OCI-LY1 (cell line): ENCODE measurements at regions not wholly inside any gene's neighbourhood (a gene's known extent, or its start where the extent isn't known, plus 50 kb on each side); places are given as distances from the start of the nearest gene placed in this dataset.

Experiments
- EZH2 ChIP-seq: fragments of 200-600 bp; sonication (generic), shearing (Covaris generic); IDR thresholded peaks from 2 replicates; pipeline ENCODE4 v1.8.0; 2017; ENCODE audit warnings: borderline replicate concordance, mixed run types, mild to moderate bottlenecking, antibody characterized with exemption, low read length, moderate library complexity, mixed read lengths
- TF ChIP-seq, protein P1 (sequence below): fragments of 200-600 bp; sonication (generic), shearing (Covaris generic); IDR thresholded peaks from 2 replicates; pipeline ENCODE4 v1.5.1; 2017; ENCODE audit warnings: mild to moderate bottlenecking, antibody characterized with exemption, low read length, moderate library complexity, mixed read lengths

DNA sequence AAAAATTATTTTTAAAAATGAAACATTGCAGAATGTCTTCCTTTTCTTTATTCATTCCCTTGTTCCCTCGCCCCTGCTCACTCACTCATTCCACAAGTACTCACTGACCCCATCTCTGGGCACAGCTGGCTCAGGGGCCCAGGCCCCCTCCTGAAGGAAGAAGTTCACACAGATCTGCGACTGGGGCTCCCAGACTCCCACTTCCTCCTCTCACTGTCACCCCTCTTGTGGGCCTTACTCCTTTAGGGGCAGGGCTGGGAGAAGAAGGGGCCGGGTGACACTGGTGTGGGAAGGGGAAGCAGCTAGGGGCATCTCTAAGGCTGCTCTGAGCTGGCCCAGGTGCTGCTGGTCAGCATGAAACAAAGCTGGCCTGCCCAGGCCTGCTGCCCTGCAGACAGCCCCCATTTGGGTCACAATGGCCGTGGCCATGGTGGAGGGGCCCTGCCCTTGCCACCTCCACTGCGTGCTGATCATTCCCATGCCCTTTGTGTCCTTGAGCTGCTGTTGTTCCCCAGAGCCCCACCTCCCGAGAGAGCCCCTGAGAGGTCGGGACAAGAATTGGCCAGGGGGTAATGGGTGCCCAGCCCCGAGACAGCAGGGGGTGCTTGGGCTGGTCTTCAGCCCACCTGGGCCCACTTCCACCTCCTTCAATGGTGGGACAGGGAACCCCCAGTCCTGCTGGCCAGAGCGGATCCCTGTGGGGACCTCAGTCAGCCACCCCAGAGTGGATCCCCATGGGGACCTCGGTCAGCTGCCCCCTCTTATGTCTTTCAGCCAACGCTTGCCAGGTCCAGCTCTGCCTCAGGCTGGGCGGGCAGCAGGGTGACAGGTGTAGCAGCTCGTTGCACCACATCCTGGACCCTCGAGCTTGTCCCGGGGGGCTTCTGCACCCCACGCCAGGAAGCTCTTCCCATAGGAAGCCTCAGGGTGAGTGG, 212.4 kb upstream of the C14orf180 start:
- TF ChIP-seq, protein P1, sequence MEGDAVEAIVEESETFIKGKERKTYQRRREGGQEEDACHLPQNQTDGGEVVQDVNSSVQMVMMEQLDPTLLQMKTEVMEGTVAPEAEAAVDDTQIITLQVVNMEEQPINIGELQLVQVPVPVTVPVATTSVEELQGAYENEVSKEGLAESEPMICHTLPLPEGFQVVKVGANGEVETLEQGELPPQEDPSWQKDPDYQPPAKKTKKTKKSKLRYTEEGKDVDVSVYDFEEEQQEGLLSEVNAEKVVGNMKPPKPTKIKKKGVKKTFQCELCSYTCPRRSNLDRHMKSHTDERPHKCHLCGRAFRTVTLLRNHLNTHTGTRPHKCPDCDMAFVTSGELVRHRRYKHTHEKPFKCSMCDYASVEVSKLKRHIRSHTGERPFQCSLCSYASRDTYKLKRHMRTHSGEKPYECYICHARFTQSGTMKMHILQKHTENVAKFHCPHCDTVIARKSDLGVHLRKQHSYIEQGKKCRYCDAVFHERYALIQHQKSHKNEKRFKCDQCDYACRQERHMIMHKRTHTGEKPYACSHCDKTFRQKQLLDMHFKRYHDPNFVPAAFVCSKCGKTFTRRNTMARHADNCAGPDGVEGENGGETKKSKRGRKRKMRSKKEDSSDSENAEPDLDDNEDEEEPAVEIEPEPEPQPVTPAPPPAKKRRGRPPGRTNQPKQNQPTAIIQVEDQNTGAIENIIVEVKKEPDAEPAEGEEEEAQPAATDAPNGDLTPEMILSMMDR = no peak
- no peak for TF ChIP-seq EZH2
